GM19193 (cell line): ENCODE measurements at regions not wholly inside any gene's neighbourhood (a gene's known extent, or its start where the extent isn't known, plus 50 kb on each side); places are given as distances from the start of the nearest gene placed in this dataset.

Experiments
- POLR2A ChIP-seq: IDR thresholded peaks from 4 replicates; pipeline ENCODE4 v1.6.1; 2011; ENCODE audit not compliant: insufficient read depth, insufficient read length; ENCODE audit errors: extremely low read depth

- TF ChIP-seq POLR2A = no peak
These were observed 122.4 kb upstream of the SLC4A4 start for GRCh38 chr4:71216316-71216959.

DNA sequence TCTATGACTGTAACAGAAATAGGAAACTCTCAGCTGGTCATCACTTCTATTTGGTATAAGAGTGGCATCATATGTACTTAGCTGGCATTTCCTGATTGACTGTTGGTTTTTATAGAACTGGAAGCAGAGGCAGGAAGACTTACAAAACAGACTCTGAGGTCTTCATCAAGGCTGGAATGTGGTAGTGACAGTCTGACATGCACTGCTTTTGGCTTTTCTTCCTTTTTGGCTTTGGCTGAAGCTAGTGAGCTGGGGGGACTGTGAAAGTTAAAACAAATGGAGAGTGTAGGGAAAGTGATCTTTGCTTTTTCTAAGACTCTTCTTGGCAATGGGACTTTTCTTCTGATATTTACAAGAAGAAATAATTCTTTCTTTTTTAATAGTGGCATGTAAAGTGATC is 121.1 kb upstream of the SLC4A4 start:
- no peak for TF ChIP-seq POLR2A

DNA sequence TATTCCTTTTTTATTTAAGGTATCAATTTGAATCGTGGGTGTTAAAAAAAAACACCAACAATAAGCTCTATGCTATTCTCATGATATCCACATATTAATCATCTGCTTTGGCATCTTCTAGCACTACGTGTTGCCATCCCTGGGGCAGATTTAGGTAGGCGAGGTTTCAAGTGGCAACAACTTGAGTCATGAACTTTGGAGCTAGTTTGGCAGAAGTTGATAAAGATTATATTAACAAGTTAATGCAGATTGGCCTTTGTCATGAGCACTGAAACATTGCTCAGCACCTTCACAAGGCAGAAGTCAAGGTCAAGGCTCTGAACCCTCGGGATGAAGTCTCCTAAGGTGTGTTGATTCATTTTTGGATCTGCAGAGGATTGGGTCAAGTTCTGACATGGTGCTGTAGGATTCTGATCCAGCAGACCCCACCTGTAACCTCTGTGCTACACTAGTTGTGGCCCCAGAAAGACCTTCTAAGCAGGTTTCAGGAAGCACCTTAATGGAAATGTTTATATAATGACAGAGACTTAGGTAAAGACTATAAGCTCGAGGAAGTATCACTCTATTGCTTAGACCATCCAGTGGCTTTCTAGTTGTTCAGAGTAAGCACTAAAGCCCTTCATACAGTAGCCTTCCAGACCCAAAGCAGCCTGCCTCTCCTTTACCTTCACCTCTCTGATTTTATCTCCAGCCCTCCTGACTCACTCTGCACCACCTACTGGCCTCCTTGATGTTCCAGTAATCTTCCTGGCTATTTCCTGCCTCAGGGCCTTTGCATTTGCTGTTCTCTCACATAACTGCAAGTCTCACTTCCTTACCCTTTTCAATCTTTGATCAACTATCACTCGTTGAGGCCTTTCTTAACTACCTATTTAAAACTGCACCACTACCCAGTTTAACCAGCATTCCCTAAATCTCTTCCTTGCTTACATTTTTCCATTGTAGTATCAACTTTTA is 117.0 kb upstream of the SLC4A4 start:
- TF ChIP-seq POLR2A = no peak

- TF ChIP-seq POLR2A = no peak
These were observed 116.2 kb upstream of the SLC4A4 start for GRCh38 chr4:71222661-71223060.

DNA sequence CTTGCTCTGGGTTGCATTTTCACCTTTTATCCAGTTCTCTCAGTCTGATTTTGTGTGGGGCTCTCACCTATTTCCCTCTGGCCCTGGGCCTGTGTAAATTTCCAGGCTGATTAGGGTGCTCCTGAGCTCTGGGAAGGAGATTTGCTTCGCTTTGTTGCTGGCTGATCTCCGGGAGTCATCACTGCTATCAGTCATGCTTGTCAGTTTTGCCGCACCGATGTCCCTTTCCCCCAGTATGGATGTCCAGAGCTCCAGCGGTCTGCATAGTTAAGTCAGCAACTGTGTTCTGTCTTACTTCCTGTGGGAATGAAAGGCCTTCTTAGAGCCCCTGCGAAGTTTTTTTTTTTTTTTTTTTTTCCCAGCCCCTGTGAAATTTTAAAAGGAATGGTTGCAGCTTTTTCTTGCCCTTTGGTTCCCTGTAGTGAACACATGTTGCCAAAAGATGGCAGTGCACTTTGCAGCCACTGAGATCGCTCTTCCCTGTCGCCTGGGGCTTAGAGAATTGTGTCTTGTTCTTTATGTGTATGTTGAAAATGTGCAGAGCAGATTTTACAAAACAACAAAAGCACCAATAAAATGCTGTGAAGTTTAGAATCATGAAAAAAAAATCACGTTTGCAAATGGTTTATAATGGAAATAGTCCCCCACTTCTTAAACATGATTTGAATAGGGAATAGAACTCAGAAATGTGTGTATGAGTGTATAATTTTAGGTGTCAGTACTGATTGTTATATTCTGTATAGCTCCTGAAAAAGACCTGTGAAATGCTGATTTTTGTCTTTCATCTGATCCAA is 109.1 kb upstream of the SLC4A4 start:
- no peak for TF ChIP-seq POLR2A

GRCh38 chr4:71230271-71231128 is 108.3 kb upstream of the SLC4A4 start:
- no peak for TF ChIP-seq POLR2A

DNA sequence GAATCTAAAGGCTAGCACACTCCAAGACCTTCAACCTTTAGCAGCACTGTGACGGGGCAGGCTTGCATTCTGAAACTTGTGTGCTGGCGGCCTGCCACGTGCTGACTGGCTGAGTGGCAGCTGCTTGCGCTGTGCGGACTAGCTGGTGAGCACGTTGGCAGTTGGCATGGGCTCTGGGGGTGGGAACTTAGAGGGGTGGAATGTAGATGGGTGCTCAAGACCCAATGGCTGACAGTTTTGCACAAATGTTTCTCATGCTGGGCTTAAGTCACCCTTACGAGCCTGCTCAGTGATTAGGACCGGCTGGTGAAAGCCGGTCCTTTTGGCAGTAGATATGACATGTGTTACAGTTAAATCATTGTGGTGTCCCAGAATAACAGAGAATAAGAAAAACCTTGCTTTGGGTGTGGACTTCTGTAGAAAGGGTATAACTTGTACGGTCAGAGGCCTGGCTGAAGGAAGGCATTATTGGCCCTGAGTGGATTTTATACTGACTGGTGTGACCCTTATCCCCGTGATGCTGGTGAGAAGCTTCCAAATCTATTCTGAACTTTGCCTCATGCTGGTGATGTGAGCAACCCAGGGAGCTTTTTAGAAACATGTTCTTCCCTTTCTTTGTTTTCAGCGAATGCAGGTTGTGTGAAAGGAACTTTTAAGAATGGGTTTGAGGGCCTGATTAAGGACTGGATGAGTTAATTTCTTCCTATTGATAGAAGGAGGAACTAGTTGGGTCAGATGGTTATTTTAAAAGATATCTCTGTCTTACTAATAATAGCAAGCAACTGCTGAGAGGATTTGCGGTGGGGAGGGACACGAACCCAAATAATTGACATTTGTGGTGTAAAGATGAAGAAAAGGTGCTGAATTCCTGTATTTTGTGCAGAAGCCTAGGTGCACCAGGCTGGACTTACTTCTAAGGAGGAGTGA is 107.4 kb upstream of the SLC4A4 start:
- TF ChIP-seq POLR2A = no peak

GRCh38 chr4:71232056-71232430 is 106.8 kb upstream of the SLC4A4 start:
- no peak for TF ChIP-seq POLR2A

- no peak for TF ChIP-seq POLR2A
These were observed 106.0 kb upstream of the SLC4A4 start for GRCh38 chr4:71232846-71233245.

DNA sequence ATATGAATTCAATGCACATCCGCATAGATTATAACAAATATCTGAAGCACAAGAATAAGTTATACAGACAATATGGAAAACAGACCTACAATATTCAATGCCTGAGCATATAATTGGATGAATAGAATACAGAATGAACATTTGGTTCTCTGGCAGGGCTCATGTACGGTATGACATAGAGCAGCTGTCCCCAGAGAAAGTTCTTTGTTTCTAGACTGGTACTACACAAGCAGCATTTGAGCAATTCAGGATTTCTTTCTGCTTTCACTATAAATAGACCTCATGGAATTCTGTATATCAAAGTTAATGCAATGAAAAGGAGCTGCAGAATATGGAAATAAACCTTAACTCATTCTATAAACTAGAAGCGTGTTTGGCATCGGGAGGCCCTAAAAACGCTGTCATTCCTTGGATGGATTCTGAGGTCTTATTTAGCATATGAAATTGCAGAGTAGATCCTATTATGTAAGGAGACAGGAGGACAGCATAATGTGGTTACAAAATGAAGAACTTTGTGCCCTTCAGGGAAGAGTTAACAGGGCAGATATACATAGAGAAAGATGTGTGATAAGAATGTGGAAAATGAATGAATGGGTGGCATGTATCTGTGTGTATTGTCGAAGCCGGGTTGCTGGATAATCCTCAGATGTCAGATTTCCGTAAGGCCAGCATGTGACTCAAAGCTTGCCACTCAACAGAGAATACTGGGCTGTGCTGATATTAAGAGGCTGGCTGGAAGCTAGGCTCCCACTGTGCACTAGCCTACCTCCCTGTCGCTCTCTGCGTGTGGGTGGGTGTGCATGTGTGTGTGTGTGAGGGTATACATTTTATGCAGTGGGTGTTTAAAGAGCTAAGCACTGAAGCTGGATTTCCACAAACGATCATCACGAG is 103.3 kb upstream of the SLC4A4 start:
- no peak for TF ChIP-seq POLR2A

DNA sequence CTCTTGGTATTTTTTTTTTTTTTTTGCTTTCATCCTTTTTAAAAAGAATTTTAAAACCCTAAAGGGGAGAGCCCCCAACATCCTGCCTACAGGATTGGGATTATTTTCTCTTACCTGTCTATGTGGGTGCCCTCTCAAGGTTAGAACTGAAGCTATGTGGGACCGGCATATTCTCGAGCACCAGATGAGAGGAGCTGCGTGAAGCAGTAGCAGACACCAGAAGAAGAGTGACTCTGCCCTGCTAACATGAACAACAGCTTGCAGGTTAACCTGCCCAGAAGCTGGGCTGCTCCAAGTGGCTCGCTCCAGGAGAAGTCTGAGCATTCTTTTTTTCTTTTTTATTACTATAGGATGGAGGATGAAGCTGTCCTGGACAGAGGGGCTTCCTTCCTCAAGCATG is 102.6 kb upstream of the SLC4A4 start:
- no peak for TF ChIP-seq POLR2A

- no peak for TF ChIP-seq POLR2A
These were observed 101.2 kb upstream of the SLC4A4 start for GRCh38 chr4:71237641-71238040.
